ENCODE measurements at regions not wholly inside any gene's neighbourhood (a gene's known extent, or its start where the extent isn't known, plus 50 kb on each side); places are given as distances from the start of the nearest gene placed in this dataset.

DNA sequence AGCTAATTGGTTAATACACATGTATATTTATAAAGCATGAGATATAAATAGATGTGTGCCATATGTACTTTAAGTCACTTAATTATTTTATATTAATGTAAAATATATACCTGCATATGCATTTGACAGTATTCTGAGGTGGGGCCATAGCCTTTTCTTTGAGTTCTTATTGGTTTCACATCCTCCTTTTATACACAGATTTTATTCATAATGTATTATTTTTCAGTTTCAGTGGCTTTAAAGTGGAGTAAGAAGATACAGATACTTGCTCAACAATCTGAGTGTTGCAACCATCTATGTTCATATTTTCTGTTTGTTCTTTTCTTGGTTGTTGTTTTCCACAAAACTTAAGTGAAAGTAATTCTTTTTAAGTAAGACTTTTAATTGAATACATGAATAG is 436.5 kb downstream of the RND3 start:
- DNase-seq (ENCODE audit: low read depth, low spot score), result no peak

DNA sequence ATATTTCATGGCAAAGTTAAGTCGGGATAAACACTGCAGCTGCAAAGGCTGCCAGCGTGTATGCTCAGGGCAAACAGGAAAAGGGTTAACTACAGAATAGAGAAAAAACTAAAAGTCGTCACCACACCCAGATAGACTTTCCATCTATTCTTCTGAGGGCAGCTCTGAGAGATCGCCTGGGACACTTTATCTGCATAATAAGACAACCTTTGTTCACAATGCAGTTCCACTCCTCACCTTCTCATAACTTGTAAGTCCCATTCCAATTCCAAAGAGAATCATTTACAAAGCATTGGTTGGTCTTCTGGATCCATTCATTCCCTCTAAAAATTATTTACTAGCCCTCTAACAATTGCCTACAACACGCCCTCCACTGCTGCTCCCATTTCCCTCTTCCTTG is 437.4 kb downstream of the RND3 start:
- DNase-seq (ENCODE audit: low read depth, low spot score), result no peak

DNA sequence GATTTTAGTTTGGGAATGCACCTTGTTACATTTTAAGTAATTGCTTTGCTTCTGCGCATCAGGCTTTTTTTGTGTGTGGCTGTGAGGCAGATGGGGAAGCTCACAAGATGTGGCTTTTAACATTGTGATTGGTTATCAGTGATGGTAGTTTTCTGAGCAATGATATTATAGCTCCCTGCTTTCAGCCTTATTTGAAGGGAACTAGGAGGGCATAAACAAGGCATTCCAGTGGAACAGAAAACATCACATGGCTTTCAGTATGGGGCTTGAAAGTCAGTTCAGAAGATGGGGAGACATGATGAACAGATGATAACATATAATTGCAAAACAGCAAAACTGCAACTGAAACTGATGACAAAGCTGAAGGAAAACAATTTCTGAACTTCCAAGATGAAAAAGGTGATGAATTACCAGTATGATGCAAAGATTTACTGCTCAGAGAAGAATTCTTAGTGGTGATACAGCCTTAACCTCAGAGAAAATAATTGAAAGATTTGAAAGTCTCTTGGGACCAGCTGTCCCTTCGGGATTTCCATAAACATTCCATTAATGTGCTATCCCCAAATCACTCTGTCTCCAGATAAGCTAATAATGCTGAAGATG is 439.7 kb downstream of the RND3 start:
- DNase-seq (ENCODE audit: low read depth, low spot score), result no peak

DNA sequence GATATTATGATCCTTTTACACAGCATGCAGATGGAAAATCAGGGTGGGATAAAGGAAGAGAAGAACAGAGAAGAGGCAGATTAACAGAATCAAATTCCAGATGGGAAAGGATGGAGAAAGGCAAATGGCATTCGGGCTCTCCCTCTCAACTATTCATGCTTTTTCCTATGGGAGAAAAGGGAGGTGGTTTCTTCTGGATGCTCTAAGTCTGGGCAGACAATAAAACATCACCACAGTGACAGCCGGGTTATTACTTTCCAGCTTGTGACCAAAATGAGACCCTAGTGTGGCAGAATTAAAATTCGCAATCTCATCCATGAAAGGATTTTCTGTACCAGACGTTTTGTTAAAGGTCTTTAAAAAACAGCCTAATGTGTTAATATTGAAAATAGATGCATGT is 440.7 kb downstream of the RND3 start:
- DNase-seq (ENCODE audit: low read depth, low spot score), result no peak

DNA sequence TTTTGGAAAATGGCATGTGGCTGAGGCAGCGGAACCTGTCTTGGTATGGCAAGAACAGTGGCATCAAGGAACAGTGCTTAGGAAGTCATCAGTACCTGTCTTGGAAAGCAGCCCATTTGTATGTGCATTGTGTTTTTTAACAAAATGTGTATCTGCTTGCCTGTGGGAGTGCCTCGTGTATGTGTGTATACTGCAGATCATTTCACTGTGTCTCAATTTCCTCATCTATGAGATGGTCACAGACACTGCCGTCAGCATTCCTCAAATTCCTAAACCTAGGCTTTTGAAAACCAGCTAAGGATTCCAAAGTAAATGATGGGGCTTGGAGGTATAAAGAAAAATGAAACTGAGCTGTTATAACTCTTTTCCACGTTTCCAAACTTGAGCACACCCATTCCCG is 441.3 kb downstream of the RND3 start:
- peak; percentile 46 for DNase-seq (ENCODE audit: low read depth, low spot score)

DNA sequence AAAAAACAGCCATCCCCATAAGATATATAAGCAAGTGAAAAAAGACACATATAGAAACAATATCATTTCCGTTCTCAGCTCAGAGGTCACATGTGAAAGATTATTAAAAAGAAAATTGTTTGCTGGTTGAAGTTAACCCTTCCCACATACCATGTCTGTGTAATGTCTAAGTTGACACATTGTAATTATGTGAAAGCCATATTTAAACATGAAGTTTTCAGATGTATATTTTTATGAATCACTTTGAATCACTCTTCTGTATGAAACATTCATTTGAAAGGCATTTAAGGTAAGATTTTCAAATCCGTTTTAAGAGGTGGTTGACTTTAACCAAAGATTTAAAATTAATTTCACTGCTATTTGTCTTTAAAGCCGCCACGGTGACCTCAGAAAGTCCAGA is 441.9 kb downstream of the RND3 start:
- no peak for DNase-seq (ENCODE audit: low read depth, low spot score)

DNA sequence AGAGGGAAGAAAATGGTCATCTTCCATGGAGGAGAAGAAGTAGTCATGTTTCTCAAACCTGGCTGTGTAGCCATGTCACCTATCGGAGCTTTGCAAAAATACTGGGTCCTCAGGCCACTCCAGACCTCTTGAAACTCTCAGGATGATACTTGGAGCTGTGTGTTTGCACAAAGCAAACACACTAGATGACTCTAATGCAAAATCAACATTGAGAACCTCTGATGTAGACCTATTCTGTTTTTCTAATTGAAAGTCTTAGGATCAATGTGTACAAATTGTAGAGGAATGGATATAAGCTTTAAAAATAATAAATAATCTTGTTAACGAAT is 444.3 kb downstream of the RND3 start:
- no peak for DNase-seq (ENCODE audit: low read depth, low spot score)

DNA sequence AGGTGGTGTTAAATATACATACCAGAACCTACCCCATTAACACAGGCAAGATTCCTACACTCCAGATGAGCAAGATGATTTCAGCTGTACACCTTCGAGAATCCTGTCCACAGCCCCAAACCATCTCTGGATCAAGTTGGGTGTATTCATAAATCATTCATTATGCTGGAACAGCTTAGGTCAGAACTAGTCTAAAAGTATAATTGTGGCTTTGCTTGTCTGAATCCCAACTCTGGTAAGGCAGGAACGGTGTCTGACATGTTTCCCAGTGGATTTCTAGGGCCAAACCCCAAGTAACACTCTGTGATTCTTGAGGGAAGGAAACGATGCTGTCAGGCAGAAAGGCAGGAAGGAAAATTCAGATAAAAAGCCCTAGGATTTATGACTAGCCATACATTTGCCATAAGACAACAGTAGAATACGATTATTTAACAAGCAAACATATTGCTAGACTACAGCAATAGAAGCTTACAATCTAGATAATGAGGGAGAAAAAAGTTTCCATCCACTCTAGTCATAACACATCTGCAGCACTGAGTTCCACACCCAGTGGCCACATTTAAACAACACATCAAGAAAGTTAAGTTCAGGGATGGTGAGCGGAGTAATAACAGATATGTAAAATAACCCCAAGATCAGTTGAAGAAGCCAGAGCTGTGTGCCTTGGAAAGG is 444.8 kb downstream of the RND3 start:
- DNase-seq (ENCODE audit: low read depth, low spot score), result peak; percentile 60

DNA sequence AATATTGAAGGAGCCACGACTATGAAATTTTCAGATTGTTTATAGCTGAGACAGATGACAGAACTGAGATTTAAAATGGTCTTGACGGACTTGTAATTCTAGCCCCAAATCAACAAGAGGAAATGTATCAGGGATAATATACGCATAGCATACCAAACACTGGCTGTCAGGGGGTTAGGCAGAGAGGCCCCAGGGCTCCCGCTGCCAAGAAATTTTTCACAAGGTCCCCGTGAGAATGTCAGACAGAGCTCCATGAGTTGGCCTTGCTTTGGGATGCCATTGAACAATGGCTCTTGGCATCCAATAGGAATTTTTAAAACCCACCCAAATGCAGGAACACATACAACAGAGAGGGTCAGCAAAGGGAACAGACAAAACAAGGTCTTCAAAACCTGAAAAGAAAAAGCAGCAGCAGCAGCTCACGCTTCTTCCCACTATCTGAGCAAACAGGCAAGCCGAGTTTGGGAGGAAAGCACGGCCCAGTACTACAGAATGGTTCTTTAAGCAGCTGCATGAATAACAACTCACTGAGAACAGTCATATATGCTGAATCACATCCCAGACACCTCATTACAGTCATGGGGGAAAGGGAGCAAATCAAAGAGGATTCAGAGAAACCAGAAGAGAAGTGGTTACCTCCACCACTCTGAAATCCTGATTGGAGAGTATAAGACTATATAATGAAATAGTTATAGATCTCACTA is 445.6 kb downstream of the RND3 start:
- peak; percentile 77 for DNase-seq (ENCODE audit: low read depth, low spot score)

DNA sequence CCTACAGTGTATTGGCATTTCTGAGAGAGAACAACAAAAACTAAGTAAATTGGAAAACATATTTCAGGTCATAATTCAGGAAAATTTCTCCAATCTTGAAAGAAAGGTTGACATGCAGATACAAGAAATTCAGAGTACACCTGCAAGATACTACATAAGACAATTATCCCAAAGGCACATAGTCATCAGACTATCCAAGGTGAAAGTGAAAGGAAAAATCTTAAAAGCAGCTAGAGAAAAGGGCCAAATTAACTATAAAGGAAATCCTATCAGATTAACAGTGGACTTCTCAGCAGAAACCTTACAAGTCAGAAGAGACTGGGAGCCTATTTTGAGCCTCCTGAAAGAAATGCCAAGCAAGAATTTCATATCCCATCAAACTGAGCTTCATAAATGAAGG is 449.0 kb upstream of the MMADHC start:
- no peak for DNase-seq (ENCODE audit: low read depth, low spot score)

DNA sequence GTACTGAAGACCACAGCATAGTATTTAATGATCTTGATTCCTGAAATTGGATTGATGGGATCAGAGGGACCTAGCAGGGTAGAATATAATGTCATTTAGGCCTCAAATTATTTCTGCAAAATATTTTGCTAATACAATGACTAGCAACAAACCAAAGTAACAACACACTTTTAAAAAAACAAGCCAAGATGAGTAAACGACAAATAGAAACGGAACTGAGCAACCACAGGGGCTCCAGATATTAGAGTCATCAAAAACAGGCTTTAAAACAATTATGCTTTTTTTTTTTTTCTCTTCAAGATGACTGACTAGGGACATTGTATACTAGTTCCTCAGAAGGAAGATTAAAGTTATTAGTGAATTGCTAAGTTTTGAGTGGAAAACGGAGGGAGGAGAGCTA is 447.1 kb upstream of the MMADHC start:
- DNase-seq (ENCODE audit: low read depth, low spot score), result no peak

DNA sequence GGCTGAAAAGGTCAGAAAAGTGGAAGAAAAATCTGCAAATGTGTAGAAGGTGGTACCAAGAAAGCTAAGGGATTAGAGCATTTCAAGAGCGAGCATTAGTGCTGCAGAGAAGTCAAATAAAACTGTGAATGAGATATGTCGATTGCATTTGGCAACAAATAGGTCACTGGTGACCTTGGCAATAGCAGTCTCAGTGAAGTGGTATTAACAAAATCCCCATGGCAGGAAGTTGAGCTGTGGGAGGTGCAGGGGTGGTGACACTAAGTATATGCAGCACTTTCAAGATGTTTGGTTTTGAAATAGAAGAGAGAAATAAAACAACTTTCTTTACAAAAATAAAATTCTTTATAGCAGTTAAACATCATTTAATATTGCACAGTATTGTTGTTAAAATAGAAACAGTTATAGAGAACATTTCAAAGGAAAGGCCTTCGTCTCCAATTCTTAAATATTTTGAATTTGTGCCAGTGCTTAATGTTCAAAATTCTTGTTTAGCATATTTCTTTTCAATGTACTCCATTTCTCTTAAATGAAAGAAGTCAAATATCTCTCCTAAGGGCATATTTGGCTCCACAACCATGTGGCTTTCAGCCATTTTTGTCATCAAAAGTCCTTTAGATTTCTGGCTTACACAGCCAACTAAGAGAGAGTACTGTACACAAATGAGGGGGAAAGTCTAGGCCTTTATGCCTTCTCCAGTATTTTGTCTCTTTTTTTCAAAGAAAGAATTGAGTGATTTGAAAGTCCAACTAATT is 443.0 kb upstream of the MMADHC start:
- DNase-seq (ENCODE audit: low read depth, low spot score), result no peak

DNA sequence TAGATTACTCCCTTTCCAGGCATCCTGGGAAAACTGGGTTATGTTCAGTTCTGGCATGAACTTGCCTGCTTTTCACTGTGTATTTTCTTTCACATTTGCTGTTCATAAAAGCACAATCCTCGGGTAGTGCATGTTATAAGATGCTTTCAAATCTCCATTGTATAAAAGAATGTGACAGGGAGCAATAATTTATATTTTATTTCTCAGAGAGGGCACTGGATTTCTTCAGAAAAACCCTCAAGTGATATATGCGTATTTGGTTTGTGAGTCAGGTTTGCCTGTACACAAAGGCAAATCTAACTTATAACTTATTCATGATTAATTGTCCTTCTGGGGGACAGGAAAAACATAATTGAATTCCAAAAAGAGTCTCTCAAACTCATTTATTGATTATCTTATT is 440.7 kb upstream of the MMADHC start:
- peak; percentile 48 for DNase-seq (ENCODE audit: low read depth, low spot score)

DNA sequence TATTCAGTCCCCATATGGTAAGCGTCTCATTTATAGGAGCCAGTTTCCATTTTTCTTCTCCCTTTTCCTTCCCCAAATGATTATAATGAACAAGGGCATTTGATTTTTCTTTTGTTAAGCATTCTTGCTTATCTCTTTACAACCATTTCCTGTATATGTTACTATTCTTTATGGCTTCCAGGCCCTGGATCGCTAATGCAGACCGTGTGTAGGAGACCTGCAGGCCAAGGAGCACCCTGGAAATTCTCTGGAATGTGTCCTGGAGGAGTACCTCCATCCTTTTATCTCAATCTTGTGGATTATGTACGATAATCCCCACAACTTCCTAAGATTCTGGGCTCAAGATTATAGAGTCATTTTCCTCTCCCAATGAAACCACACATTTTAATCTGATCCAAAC is 439.6 kb upstream of the MMADHC start:
- no peak for DNase-seq (ENCODE audit: low read depth, low spot score)

DNA sequence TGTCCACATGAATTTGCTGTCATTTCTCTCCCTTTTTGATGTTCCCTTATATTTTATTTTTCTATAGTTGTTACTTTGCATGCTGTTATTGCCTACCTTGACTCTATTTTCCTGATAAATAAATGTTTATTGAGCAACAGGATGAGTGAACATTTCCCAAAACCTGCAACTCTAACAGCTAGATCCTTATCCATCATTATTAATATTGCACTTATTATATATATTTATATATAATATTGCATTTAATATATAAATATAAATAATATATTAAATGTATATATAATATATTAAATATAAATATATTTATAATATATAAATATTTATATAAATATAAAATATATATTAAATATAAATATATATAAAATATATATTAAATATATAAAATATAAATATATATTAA is 436.1 kb upstream of the MMADHC start:
- no peak for DNase-seq (ENCODE audit: low read depth, low spot score)

DNA sequence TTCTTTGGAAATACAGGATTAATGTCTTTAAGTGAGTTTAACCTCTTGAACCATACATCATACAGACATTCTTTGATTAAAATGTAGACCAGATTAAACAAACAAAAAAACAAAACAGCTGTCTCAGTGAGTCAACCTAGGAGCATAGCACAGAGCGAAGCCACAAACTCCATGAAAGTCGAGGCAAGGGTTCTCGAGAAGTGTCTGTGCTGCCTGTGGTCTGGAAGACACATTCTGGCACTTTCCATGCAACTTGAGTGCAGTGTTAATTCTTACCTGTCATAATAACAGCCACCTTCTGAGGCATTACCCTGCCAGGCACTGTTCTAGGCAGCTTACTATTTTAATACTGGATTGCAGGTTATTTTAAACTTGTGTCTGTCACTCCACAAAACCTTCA is 435.5 kb upstream of the MMADHC start:
- peak; percentile 31 for DNase-seq (ENCODE audit: low read depth, low spot score)

DNA sequence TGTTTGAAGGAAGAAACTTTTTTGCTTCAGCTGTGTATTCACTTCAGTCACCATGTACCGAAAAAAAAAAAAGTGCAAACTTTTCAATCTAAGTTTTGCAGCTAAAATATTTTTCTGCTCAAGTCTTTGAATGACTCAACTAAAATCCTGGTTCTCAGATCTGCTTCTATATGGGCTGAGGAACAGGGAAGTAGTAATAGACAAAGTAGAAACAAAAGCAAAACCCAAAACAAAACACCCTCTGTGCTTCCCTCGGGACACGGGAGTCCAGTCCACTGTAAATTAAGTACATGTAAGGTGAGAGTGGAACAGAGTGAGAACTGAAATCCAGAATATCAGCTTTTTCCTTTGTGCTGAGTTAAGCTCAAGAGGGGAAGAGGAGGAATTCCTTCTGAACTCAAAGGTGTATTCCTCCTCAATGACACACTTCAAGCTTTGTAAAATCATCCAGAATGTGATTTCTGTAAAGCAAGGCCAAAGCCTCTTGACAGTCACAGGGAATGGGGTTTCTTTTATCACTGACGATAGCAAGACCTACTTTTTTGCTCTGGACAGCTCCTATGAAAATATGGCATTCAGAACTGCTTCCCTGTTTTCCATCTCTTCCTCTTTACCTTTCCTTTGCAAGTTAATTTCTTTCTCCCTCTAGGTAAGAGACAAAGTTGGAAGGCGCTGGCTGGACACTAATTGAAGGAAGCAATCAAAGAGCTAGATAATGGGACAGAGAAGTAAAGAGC is 433.5 kb upstream of the MMADHC start:
- no peak for DNase-seq (ENCODE audit: low read depth, low spot score)

DNA sequence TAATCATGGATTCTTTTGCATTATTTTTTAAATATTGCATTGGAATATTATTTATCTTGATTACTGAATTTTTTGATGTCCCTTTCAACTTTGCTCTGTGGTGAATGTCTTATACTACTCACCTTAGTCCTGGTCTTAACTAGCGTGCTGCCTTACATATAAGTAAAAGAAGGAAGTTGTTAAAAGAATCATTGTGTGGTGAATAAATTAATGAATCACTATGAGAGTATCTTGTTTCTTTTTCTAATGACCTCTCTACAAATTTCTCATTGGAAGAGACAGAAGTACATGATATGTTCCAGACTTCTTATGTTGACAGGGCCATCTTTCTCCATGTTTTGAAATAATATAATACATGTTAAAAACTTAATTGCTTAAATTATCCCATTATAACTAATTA is 432.6 kb upstream of the MMADHC start:
- peak; percentile 26 for DNase-seq (ENCODE audit: low read depth, low spot score)

DNA sequence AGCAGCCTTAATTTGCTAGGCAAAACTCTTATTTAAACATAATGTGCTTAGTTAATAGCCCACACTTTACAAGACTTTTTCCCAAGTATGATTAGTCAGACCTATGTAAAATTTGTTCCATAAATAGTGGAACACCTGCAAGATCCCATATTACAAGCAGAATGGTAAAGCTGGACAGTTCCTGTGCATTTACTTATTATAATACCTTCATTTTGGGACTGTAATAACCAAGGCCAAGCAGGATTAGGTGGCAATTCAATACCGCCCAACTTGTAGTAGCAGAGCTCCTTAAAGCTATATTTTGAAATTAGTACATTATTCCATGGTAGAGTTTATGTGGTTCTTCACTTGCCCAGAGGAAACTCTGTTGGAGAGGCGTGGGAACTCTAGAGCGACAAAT is 431.5 kb upstream of the MMADHC start:
- no peak for DNase-seq (ENCODE audit: low read depth, low spot score)

DNA sequence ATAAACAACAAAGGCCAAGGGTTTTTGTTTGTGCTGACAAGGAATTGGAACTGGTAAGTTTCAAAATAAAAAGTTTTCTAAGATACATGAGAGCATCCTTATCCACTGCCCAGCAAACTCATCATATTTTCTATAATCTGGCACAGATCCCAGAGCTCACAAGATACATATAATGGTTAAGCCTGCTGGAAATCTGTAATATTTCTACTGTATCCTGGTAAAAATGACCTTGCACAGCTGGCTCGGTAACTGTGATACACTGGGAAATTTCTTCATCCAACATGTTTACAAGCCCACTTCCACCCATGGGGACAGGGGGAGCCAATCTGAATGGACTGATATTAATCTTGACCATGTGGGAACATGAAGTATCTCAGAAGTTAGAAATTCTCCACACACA is 425.4 kb upstream of the MMADHC start:
- DNase-seq (ENCODE audit: low read depth, low spot score), result no peak

DNA sequence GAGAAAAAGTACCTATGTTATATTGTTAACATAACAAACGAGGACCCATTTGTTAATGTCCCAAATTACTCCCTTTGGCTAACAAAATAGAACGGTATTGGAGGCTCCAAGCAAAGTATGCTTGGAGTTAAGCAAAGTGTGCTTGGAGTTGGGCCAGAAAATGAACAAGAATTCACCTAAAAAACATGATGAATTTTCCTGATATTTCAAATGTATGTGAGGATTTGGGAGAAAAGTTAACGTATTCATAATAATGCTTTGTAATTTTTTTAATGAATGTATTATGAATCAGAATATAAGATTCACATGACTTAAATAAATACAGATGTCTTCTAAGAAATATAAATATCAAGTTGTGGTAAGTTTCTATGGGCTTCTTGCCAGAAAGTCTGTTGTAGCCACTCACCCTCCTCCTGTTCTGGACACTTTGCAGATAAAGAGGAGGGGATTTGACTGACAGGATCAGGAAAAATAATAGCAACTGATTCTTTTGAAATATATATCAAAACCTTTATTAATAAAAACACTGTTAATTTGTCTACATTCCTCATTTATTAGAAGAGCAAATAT is 423.7 kb upstream of the MMADHC start:
- no peak for DNase-seq (ENCODE audit: low read depth, low spot score)

DNA sequence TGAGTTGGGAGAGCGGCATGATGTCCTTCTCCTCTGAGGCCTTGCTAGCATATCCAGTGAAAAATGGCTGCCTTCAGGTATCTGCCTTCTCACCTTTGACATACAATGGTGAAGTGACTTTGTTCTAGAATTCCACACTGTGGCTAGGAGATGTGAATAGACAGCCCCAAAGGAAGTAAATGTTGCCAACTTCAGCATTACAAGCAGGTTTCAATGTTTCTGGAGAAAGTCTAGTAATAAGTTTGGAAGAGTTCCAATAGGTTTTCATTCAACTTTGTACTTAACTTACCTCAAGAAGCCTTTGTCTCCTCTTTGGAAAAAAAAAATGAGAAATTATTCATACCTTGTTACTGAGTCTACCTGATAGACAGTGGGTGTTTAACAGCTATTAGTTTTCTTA is 421.3 kb upstream of the MMADHC start:
- no peak for DNase-seq (ENCODE audit: low read depth, low spot score)

Measured in astrocyte of the hippocampus (primary cell).